ENCODE measurements at regions not wholly inside any gene's neighbourhood (a gene's known extent, or its start where the extent isn't known, plus 50 kb on each side); places are given as distances from the start of the nearest gene placed in this dataset.

- no peak overlapping the region for H3K4me3 ChIP-seq
- intact Hi-C loops (cut with DNase I, micrococcal nuclease), result no loop called here
- no peak for DNase-seq
- ATAC-seq, result no peak
- peaks cover 7% of the 10 kb centered on the region for H3K9me3 ChIP-seq
- no peaks in the 10 kb centered on the region for H3K4me1 ChIP-seq (ENCODE audit: low read depth)
- TF ChIP-seq CTCF (IDR thresholded peaks at IDR 0.05), result no peak
- no peaks in the 10 kb centered on the region for H3K36me3 ChIP-seq (ENCODE audit: low read depth)
Measured at GRCh38 chr10:130243015-130243414, 106.8 kb downstream of the GLRX3 start.

DNA sequence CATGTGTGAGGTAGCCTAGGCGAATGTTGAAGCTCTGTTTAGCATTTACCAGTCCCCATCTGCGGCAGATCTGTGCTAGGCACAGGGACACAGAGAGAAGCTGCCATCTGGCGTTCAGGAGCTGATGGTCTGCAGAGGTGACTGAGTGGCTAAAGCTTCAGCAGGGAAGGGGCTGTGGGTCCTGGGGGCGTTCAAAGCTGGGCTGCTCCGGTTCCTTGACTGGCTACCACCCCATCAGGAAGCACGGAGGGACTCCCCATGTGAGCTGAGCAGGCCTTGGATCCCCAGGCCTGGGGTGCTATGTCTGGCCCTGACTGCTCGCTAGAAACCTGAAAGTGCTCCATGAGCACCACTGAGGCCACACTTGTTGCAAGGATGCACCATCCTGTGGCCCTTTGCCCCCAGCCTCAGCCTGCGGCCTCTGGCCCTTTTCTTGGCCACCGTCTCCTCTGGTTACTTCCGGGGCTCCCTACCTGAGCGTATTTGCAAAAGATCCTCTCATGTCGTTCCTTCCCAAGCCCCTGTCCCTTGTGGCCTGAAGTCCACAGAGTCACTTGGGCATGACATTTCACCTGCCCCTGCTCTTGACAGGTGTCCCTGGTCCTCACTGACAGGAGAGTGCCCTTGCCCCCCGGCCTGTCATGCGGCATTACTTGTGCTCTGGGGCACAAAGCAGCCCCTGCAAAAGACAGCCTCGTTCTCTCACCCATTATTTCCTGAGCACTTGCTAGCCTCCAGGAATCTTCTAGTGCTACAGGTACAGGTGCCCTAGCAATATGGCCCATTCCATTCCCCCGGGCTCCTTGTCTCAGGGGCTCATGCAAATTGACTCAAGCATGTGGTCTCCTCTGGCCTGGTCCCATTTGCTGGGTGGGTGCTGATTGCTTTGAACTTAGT is 108.1 kb downstream of the GLRX3 start:
- H3K4me3 ChIP-seq, result no peak overlapping the region
- H3K9me3 ChIP-seq, result peaks cover 7% of the 10 kb centered on the region
- intact Hi-C loops (cut with DNase I, micrococcal nuclease), result no loop called here
- H3K36me3 ChIP-seq (ENCODE audit: low read depth), result no peaks in the 10 kb centered on the region
- ATAC-seq, result no peak
- no peak for DNase-seq
- TF ChIP-seq CTCF (IDR thresholded peaks at IDR 0.05), result no peak
- no peaks in the 10 kb centered on the region for H3K4me1 ChIP-seq (ENCODE audit: low read depth)

- Histone ChIP-seq H3K4me1 (ENCODE audit: low read depth) (no peaks in the 10 kb centered on the region), H3K9me3 (peaks cover 7% of the 10 kb centered on the region), H3K36me3 (ENCODE audit: low read depth) (no peaks in the 10 kb centered on the region), H3K4me3 (no peak overlapping the region)
- intact Hi-C loops (cut with DNase I, micrococcal nuclease), result no loop called here
- no peak for TF ChIP-seq CTCF (IDR thresholded peaks at IDR 0.05)
- ATAC-seq, result no peak
- no peak for DNase-seq
Measured at GRCh38 chr10:130244928-130245495, 108.8 kb downstream of the GLRX3 start.

DNA sequence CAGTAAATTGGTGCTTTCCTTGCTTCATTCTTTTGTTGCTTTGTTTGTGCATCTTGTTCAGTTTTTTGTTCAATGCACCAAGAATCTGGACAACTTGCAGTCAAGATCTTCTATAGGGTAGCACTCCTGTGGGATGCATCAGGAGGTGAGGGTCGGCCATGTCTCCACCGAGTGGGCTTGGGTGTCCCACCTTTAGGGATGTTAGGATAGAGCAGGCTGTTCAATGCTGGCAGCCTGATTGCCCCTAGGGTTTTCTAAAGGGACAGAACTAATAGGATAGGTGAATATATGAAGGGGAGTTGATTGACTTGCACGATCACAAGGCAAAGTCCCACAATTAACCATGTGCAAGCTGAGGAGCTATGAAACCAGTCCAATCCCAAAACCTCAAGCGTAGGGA is 109.9 kb downstream of the GLRX3 start:
- Histone ChIP-seq H3K4me1 (ENCODE audit: low read depth) (no peaks in the 10 kb centered on the region), H3K4me3 (no peak overlapping the region), H3K36me3 (ENCODE audit: low read depth) (no peaks in the 10 kb centered on the region), H3K9me3 (peaks cover 5% of the 10 kb centered on the region)
- intact Hi-C loops (cut with DNase I, micrococcal nuclease), result no loop called here
- DNase-seq, result no peak
- ATAC-seq, result no peak
- no peak for TF ChIP-seq CTCF (IDR thresholded peaks at IDR 0.05)

DNA sequence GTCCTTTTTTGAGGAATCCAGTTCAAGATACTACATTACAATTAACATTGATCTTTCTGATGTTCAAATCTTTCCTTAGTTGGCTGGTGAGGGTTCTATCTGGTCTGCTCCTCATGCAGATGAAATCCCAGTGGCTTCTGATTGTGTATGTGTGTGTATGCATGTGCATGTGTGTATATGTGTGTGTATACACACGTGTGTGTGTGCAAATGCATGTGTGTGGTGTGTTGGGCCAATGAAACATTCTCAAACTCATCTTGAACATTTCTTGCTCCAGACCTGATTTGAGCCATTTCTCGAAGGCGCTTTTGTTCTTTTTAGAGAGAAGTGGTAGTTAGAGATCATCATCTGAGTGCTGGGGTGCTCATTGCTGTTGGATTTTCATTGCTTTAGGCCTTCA is 113.9 kb downstream of the GLRX3 start:
- Histone ChIP-seq H3K9me3 (no peaks in the 10 kb centered on the region), H3K4me3 (no peak overlapping the region), H3K4me1 (ENCODE audit: low read depth) (no peaks in the 10 kb centered on the region), H3K36me3 (ENCODE audit: low read depth) (no peaks in the 10 kb centered on the region)
- intact Hi-C loops (cut with DNase I, micrococcal nuclease), result no loop called here
- ATAC-seq (no peak), DNase-seq (no peak)
- TF ChIP-seq CTCF (IDR thresholded peaks at IDR 0.05), result no peak
